HL-60 (cell line): ENCODE measurements at regions not wholly inside any gene's neighbourhood (a gene's known extent, or its start where the extent isn't known, plus 50 kb on each side); places are given as distances from the start of the nearest gene placed in this dataset.

Experiments used
- DNase-seq, 2 experiments: peaks; one replicate each; pipeline ENCODE4 v3.0.0-alpha.2; 2010 to 2020; ENCODE audit warnings: low read depth in 1 of 2, low spot score in 1 of 2
- H3K27ac ChIP-seq: fragments of 250-450 bp; sonication (Bioruptor Pico); replicated peaks from 2 replicates; pipeline ENCODE4 v1.5.1; 2020; ENCODE audit warnings: mild to moderate bottlenecking, moderate library complexity
- H3K27me3 ChIP-seq: fragments of 250-450 bp; sonication (Bioruptor Pico); 2 replicates; pipeline ENCODE4 v1.5.1; 2021; ENCODE audit warnings: mild to moderate bottlenecking, moderate library complexity; ENCODE audit not compliant: insufficient read depth, poor library complexity, severe bottlenecking
- H3K4me3 ChIP-seq: replicated peaks from 2 replicates; pipeline ENCODE4 v1.5.1; 2011; ENCODE audit warnings: mild to moderate bottlenecking, control low read depth, low read length; ENCODE audit not compliant: insufficient read depth
- GABPA ChIP-seq: IDR thresholded peaks from 2 replicates; pipeline ENCODE4 v1.6.1; 2012; ENCODE audit warnings: low read depth
- POLR2AphosphoS5 ChIP-seq: IDR thresholded peaks from 2 replicates; pipeline ENCODE4 v1.6.1; 2012; ENCODE audit warnings: low read depth
- SPI1 ChIP-seq: IDR thresholded peaks from 2 replicates; pipeline ENCODE4 v1.6.1; 2012; ENCODE audit warnings: low read depth, mild to moderate bottlenecking, borderline replicate concordance
- TF ChIP-seq, protein P1 (sequence below): IDR thresholded peaks from one replicate; pipeline ENCODE4 v1.5.1; 2011; ENCODE audit warnings: low read length, control low read depth, inconsistent platforms; ENCODE audit not compliant: insufficient read depth
- TF ChIP-seq, protein P2 (sequence below): IDR thresholded peaks from 2 replicates; pipeline ENCODE4 v1.6.1; 2012; ENCODE audit warnings: low read depth; ENCODE audit not compliant: insufficient replicate concordance

DNA sequence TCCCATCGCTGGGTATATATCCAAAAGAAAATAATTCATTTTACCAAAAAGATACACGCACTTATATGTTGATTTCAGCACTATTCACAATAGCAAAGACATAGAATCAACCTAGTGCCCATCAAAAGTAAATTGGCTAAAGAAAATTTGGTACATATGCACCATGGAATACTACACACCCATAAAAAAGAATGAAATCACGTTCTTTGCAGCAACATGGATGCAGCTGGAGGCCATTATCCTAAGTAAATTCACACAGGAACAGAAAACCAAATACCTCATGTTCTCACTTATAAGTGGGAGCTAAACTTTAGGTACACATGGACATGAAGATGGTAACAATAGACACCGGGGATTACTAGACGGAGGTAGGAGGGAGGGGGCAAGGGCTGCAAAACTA, 50.0 kb upstream of the ZNF644 start:
- Histone ChIP-seq H3K27ac (no peak overlapping the region), H3K4me3 (no peak overlapping the region), H3K27me3 (no peaks in the 10 kb centered on the region)
- no peak for TF ChIP-seq SPI1
- no peak for TF ChIP-seq POLR2AphosphoS5
- TF ChIP-seq, protein P1, sequence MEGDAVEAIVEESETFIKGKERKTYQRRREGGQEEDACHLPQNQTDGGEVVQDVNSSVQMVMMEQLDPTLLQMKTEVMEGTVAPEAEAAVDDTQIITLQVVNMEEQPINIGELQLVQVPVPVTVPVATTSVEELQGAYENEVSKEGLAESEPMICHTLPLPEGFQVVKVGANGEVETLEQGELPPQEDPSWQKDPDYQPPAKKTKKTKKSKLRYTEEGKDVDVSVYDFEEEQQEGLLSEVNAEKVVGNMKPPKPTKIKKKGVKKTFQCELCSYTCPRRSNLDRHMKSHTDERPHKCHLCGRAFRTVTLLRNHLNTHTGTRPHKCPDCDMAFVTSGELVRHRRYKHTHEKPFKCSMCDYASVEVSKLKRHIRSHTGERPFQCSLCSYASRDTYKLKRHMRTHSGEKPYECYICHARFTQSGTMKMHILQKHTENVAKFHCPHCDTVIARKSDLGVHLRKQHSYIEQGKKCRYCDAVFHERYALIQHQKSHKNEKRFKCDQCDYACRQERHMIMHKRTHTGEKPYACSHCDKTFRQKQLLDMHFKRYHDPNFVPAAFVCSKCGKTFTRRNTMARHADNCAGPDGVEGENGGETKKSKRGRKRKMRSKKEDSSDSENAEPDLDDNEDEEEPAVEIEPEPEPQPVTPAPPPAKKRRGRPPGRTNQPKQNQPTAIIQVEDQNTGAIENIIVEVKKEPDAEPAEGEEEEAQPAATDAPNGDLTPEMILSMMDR = no peak
- TF ChIP-seq, protein P2, sequence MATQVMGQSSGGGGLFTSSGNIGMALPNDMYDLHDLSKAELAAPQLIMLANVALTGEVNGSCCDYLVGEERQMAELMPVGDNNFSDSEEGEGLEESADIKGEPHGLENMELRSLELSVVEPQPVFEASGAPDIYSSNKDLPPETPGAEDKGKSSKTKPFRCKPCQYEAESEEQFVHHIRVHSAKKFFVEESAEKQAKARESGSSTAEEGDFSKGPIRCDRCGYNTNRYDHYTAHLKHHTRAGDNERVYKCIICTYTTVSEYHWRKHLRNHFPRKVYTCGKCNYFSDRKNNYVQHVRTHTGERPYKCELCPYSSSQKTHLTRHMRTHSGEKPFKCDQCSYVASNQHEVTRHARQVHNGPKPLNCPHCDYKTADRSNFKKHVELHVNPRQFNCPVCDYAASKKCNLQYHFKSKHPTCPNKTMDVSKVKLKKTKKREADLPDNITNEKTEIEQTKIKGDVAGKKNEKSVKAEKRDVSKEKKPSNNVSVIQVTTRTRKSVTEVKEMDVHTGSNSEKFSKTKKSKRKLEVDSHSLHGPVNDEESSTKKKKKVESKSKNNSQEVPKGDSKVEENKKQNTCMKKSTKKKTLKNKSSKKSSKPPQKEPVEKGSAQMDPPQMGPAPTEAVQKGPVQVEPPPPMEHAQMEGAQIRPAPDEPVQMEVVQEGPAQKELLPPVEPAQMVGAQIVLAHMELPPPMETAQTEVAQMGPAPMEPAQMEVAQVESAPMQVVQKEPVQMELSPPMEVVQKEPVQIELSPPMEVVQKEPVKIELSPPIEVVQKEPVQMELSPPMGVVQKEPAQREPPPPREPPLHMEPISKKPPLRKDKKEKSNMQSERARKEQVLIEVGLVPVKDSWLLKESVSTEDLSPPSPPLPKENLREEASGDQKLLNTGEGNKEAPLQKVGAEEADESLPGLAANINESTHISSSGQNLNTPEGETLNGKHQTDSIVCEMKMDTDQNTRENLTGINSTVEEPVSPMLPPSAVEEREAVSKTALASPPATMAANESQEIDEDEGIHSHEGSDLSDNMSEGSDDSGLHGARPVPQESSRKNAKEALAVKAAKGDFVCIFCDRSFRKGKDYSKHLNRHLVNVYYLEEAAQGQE = no peak
- no peak for TF ChIP-seq GABPA
- DNase-seq = no peak
